ENCODE measurements at regions not wholly inside any gene's neighbourhood (a gene's known extent, or its start where the extent isn't known, plus 50 kb on each side); places are given as distances from the start of the nearest gene placed in this dataset.
A peak's percentile ranks its signal among the peaks of the same experiment; 100 is the strongest.

DNA sequence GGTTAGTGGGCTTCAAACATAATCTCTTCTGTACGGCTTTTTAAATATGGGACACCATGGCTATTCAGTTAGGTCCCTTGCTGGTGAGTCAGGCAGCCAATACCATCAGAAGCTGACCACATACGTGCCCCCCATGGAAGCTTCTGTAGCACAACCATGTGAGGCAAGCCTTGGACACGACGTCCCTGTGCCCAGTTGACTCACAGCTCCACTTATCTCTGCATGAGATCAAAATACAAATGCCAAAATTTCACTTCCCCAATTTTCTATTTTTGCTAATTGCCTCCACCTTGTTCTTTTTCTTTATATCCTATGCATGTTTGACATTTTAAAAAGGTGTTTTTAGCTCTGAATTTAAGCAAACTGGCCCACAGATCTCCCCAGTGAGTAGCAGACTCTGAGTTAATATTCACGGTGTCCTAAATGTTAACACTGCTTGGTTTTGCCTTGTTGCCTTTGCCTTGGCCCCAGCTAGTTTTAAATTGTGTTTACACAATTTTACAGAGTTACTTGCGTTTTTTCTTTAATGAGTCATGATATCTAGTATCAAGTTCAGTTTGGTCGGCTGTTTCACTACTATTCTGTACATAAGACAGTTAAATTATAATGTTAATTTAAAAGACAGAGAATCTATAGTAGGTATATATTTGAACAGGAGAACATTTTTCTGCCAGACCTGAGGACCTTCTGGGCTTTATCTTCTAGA lies 77.5 kb downstream of the CDCA7 start:
- H3K4me1 ChIP-seq, result peaks cover 0 to 40% (median 16%) of the 10 kb centered on the region in 9 donors
- H3K36me3 ChIP-seq, result no peaks in the 10 kb centered on the region
- no peak overlapping the region for H3K4me3 ChIP-seq
- intact Hi-C loops (cut with DNase I), result no loop called here
- no peaks in the 10 kb centered on the region for H3K9me3 ChIP-seq
- peaks cover 0 to 8% (median 0%) of the 10 kb centered on the region in 7 donors for H3K27me3 ChIP-seq
- ATAC-seq (no peak), DNase-seq (no peak)
- no peak overlapping the region for H3K27ac ChIP-seq
- whole genome bisulfite sequencing, 2 donors, result 79 to 82% methylated on average over 7 of the region's 7 CpGs
- TF ChIP-seq, protein P1, sequence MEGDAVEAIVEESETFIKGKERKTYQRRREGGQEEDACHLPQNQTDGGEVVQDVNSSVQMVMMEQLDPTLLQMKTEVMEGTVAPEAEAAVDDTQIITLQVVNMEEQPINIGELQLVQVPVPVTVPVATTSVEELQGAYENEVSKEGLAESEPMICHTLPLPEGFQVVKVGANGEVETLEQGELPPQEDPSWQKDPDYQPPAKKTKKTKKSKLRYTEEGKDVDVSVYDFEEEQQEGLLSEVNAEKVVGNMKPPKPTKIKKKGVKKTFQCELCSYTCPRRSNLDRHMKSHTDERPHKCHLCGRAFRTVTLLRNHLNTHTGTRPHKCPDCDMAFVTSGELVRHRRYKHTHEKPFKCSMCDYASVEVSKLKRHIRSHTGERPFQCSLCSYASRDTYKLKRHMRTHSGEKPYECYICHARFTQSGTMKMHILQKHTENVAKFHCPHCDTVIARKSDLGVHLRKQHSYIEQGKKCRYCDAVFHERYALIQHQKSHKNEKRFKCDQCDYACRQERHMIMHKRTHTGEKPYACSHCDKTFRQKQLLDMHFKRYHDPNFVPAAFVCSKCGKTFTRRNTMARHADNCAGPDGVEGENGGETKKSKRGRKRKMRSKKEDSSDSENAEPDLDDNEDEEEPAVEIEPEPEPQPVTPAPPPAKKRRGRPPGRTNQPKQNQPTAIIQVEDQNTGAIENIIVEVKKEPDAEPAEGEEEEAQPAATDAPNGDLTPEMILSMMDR (IDR thresholded peaks at IDR 0.05), result no peak

DNA sequence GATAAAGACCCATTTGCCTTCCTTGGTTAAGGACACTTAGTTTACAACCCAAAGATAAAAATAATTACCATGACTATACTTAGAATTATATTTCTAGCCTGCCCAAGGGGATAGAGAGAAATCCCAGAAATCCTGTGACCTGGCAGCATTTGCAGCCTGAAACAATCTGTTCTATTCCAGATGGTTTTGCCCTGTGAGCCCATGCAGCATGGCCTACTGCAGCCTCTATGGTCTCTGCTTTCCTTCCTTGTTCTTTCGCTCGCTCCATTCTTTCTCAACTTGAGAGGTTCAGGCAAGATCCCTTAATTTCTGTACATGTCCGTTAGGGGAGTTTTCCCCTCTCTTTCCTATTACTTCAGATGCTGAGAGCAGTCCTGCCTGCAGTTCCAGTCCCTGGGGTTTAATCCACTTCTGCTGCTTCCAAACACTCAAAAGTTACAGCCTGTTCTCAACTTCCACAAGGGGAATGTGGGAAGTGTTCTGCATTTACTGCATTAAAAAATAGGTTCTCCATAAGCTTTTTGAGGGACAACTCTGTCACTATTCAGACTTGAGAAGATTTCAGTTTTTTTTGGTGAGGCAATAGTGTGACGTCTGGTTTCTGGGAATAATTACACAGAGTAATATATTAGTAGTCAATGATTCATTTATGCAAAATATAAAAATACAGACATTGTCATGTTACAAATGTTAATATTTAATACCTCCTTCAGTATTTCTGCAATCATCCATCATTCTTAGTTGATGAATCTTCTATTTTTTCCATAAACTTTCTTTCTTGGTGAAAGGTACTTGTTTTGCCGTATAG lies 80.3 kb downstream of the CDCA7 start:
- peak in 6 of 8 donors; percentile 25 to 70 (median 52) for ATAC-seq
- Histone ChIP-seq H3K36me3 (no peaks in the 10 kb centered on the region), H3K27me3 (peaks cover 0 to 8% (median 0%) of the 10 kb centered on the region in 7 donors), H3K27ac (peak overlapping the region in 3 of 10 donors; percentile 13 to 52 (median 37)), H3K4me1 (peaks cover 0 to 26% (median 12%) of the 10 kb centered on the region in 9 donors), H3K4me3 (no peak overlapping the region), H3K9me3 (no peaks in the 10 kb centered on the region)
- DNase-seq, result no peak
- intact Hi-C loops (cut with DNase I), result no loop called here
- TF ChIP-seq, protein P1 (IDR thresholded peaks at IDR 0.05), result no peak
- 66 to 71% methylated on average over 5 of the region's 5 CpGs for WGBS, 2 donors

DNA sequence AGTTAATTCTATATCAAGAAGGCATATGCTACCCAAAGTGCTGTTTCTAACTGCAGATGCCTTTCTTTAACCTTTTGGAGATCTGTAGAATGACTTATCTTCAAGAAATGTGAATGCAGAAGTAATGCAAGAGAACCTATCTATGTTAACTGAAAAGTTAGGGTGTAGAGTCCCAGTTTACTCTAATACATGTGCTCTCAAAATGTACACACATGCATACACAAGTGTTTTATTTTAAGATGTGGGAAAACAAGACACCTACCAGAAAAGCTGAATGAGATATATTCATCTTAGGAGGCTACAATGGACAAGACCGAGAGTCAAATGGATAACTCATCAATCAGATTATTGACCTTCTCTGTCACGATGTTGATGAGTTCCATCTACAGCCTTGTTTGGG lies 80.9 kb downstream of the CDCA7 start:
- Histone ChIP-seq H3K9me3 (no peaks in the 10 kb centered on the region), H3K27me3 (peaks cover 0 to 8% (median 0%) of the 10 kb centered on the region in 7 donors), H3K4me1 (peaks cover 0 to 26% (median 12%) of the 10 kb centered on the region in 9 donors), H3K27ac (peak overlapping the region in 2 of 10 donors; percentile 13 to 32), H3K4me3 (no peak overlapping the region), H3K36me3 (no peaks in the 10 kb centered on the region)
- no peak for DNase-seq
- TF ChIP-seq, protein P1 (IDR thresholded peaks at IDR 0.05), result no peak
- intact Hi-C loops (cut with DNase I), result no loop called here
- 84 to 94% methylated on average over 2 of the region's 2 CpGs for WGBS, 2 donors
- ATAC-seq, result no peak

- intact Hi-C loops (cut with DNase I), result no loop called here
- Histone ChIP-seq H3K4me1 (peaks cover 0 to 26% (median 12%) of the 10 kb centered on the region in 9 donors), H3K27ac (no peak overlapping the region), H3K4me3 (no peak overlapping the region), H3K9me3 (no peaks in the 10 kb centered on the region), H3K27me3 (peaks cover 0 to 6% (median 0%) of the 10 kb centered on the region in 7 donors), H3K36me3 (no peaks in the 10 kb centered on the region)
- WGBS, 2 donors, result 66 to 74% methylated on average over 2 of the region's 2 CpGs
- TF ChIP-seq, protein P1 (IDR thresholded peaks at IDR 0.05), result no peak
- no peak for ATAC-seq
- no peak for DNase-seq
Measured at GRCh38 chr2:173436088-173436487, 81.4 kb downstream of the CDCA7 start.

Data from heart right ventricle (tissue), 16 donors.